ENCODE measurements at regions not wholly inside any gene's neighbourhood (a gene's known extent, or its start where the extent isn't known, plus 50 kb on each side); places are given as distances from the start of the nearest gene placed in this dataset.
"Not testable (repeated sequence)": the region's sequence is repeated elsewhere in the genome, so short reads cannot be mapped to it uniquely, and the experiment has no call there.

DNA sequence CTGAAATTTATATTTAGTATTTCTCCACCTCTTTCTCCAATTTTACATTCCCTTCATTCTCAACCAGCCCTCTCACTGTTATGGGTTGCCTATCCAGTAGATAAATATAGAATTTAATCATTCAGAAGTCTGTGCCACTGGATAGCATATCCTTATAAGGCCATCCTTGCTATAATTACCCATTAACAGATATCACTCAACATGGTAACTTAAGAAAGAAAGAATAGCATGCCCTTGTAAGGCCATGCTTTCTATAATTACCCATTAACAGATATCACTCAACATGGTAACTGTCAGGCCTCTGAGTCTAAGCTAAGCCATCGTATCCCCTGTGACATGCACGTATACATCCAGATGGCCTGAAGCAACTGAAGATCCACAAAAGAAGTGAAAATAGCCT is 1137.4 kb upstream of the FAM98A start:
- no peaks in the 10 kb centered on the region for H3K4me1 Mint-ChIP-seq (ENCODE audit: low read depth)
- no peak overlapping the region for H3K4me3 Mint-ChIP-seq
- H3K27me3 Mint-ChIP-seq (ENCODE audit: low read depth): no peaks in the 10 kb centered on the region
- DNase-seq (no peak), ATAC-seq (no peak)
- H3K36me3 Mint-ChIP-seq (ENCODE audit: insufficient read depth): no peaks in the 10 kb centered on the region
- H3K9me3 Mint-ChIP-seq: no peaks in the 10 kb centered on the region

DNA sequence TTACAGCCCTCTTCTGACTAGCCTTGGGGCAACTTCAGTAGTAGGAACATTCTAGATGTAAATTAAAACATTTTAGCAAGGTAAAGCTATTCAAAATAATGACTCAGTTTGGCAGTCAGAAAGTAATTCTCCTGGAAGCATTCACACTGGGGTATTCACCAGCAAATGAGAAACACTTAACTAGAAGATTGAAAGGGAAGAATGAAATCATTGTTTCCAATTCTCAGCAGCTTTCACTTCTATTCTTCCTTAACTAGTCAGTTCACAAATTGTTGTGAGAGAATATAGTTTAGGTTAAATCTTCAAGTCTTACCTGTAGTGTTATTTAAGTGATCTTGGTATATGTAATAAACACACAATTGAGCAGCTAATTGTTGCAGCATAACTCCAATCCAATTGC is 1135.6 kb upstream of the FAM98A start:
- Mint-ChIP-seq H3K36me3 (ENCODE audit: insufficient read depth) (peaks cover 1% of the 10 kb centered on the region), H3K4me1 (ENCODE audit: low read depth) (no peaks in the 10 kb centered on the region), H3K27me3 (ENCODE audit: low read depth) (no peaks in the 10 kb centered on the region), H3K4me3 (no peak overlapping the region), H3K9me3 (no peaks in the 10 kb centered on the region)
- DNase-seq (no peak), ATAC-seq (no peak)

DNA sequence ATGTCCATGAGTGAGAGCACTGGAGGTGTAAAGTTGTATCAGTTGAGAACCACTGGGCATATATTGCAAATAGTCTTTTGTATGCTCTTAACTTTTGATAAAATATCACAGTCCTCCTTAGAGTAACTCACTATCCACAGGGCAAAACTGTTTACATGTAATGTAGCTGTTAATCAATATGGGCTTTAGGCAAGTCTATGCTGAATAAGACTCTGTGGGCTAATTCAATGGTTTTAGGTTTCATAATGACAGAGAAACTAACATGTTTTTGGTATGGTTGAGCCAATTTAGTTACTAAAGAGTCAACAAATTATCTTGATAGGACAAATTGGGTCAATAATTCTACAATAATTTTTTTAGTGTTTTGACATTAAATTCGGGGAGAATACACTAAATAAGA is 1134.9 kb upstream of the FAM98A start:
- Mint-ChIP-seq H3K4me3 (no peak overlapping the region), H3K27me3 (ENCODE audit: low read depth) (no peaks in the 10 kb centered on the region), H3K36me3 (ENCODE audit: insufficient read depth) (peaks cover 1% of the 10 kb centered on the region), H3K9me3 (no peaks in the 10 kb centered on the region), H3K4me1 (ENCODE audit: low read depth) (no peaks in the 10 kb centered on the region)
- DNase-seq (no peak), ATAC-seq (no peak)

DNA sequence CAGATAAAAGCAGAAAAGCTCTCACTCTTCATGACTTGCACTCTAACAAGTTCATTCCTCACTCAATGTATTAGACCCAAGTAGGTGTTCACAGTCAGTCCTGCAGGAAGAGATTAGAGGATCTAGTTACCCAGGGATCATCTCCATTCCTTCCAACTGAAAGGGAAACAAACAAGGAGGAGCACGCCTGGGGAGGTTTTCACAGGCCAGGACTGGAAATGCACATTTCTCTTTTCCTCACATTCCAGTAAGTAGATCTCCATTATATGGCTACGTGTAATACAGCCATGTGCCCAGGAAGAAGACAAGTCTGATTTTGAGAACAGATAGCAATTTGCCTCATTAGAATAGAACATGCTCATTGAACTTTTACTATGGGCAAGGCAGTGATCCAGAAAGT is 1132.2 kb upstream of the FAM98A start:
- no peaks in the 10 kb centered on the region for H3K9me3 Mint-ChIP-seq
- no peak for DNase-seq
- peaks cover 1% of the 10 kb centered on the region for H3K36me3 Mint-ChIP-seq (ENCODE audit: insufficient read depth)

DNA sequence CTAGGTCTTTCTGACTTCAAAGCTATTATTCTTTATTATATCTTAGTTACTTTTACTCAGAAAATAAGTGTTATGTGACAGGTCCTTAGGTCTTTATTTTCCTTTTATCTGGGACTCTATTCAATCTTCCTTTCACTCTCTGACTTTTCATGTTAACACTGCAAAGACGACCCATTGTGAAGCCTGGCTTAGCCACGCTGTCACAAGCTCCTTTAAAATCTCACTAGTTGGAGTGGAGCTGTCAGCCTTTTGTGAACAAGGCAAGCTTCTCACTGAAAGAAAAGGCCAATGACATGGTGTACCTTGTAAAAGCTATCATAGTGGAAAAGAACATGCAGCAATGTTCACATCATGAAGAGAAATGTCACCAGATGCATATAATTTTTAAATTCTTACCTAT is 1130.7 kb upstream of the FAM98A start:
- ATAC-seq (no peak), DNase-seq (no peak)
- no peaks in the 10 kb centered on the region for H3K4me1 Mint-ChIP-seq (ENCODE audit: low read depth)
- H3K9me3 Mint-ChIP-seq: no peaks in the 10 kb centered on the region
- no peak overlapping the region for H3K4me3 Mint-ChIP-seq
- H3K27me3 Mint-ChIP-seq (ENCODE audit: low read depth): no peaks in the 10 kb centered on the region
- H3K36me3 Mint-ChIP-seq (ENCODE audit: insufficient read depth): peaks cover 1% of the 10 kb centered on the region

More for the DNA sequence above, 1132.2 kb upstream of the FAM98A start:
- ATAC-seq: no peak
- Mint-ChIP-seq H3K27me3 (ENCODE audit: low read depth) (no peaks in the 10 kb centered on the region), H3K4me3 (no peak overlapping the region), H3K4me1 (ENCODE audit: low read depth) (no peaks in the 10 kb centered on the region)

- H3K4me1 Mint-ChIP-seq (ENCODE audit: low read depth): no peaks in the 10 kb centered on the region
- H3K36me3 Mint-ChIP-seq (ENCODE audit: insufficient read depth): no peaks in the 10 kb centered on the region
- H3K9me3 Mint-ChIP-seq: no peaks in the 10 kb centered on the region
- H3K4me3 Mint-ChIP-seq: no peak overlapping the region
- no peaks in the 10 kb centered on the region for H3K27me3 Mint-ChIP-seq (ENCODE audit: low read depth)
- no peak for DNase-seq
- ATAC-seq: no peak
Measured at GRCh38 chr2:34724107-34724506, 1125.0 kb upstream of the FAM98A start.

- Mint-ChIP-seq H3K4me1 (ENCODE audit: low read depth) (no peaks in the 10 kb centered on the region), H3K36me3 (ENCODE audit: insufficient read depth) (no peaks in the 10 kb centered on the region), H3K9me3 (no peaks in the 10 kb centered on the region), H3K4me3 (no peak overlapping the region), H3K27me3 (ENCODE audit: low read depth) (no peaks in the 10 kb centered on the region)
- ATAC-seq: no peak
- no peak for DNase-seq
Measured at GRCh38 chr2:34723683-34724082, 1124.6 kb upstream of the FAM98A start.

- no peaks in the 10 kb centered on the region for H3K36me3 Mint-ChIP-seq (ENCODE audit: insufficient read depth)
- peaks cover 7% of the 10 kb centered on the region for H3K9me3 Mint-ChIP-seq
- DNase-seq: no peak
- no peaks in the 10 kb centered on the region for H3K4me1 Mint-ChIP-seq (ENCODE audit: low read depth)
- no peaks in the 10 kb centered on the region for H3K27me3 Mint-ChIP-seq (ENCODE audit: low read depth)
- H3K4me3 Mint-ChIP-seq: no peak overlapping the region
- ATAC-seq: no peak
Measured at GRCh38 chr2:34719206-34719605, 1120.1 kb upstream of the FAM98A start.

DNA sequence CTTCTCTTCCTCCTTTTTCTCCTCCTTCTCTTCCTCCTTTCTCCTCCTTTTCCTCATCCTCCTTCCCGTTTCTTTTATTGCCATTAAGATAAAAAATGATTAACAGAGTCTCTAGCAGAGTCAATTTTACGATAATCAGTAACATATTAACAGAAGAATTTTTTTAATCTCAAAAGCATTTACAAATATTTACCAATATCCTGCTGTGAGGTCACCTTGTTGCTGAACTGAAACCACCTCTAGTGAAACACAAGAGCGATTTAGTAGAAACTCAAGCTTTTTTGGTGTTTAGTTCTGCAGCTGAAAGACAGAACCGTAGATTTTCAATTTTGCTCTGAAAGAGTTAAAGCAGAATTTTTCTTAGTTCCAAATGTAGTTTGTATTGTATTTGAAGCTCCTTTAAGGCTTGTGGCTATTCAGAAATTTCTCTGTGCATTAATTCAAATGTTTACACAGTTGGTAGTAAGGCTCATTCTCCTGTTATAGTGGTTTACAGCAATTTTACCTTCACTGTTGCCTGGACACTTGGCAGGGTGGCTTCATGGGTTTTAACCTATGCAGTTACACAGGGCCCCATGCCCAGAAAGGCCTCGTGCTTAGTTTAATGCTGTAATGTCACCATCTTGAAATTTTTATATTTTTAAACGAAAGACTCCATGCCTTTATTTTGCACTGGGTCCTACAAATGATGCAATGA is 1106.6 kb upstream of the FAM98A start:
- no peak for DNase-seq
- Mint-ChIP-seq H3K4me1 (ENCODE audit: low read depth) (no peaks in the 10 kb centered on the region), H3K27me3 (ENCODE audit: low read depth) (no peaks in the 10 kb centered on the region), H3K9me3 (peaks cover 3% of the 10 kb centered on the region), H3K4me3 (no peak overlapping the region), H3K36me3 (ENCODE audit: insufficient read depth) (no peaks in the 10 kb centered on the region)
- ATAC-seq: no peak

- ATAC-seq (no peak), DNase-seq (no peak)
- Mint-ChIP-seq H3K36me3 (ENCODE audit: insufficient read depth) (no peaks in the 10 kb centered on the region), H3K4me1 (ENCODE audit: low read depth) (no peaks in the 10 kb centered on the region), H3K27me3 (ENCODE audit: low read depth) (no peaks in the 10 kb centered on the region), H3K9me3 (no peaks in the 10 kb centered on the region), H3K4me3 (no peak overlapping the region)
Measured at GRCh38 chr2:34703292-34703691, 1104.2 kb upstream of the FAM98A start.

- ATAC-seq; H3K9me3 Mint-ChIP-seq; DNase-seq; H3K27me3 Mint-ChIP-seq (ENCODE audit: low read depth); H3K36me3 Mint-ChIP-seq (ENCODE audit: insufficient read depth); H3K4me3 Mint-ChIP-seq; H3K4me1 Mint-ChIP-seq (ENCODE audit: low read depth): not testable (repeated sequence)
Measured at GRCh38 chr2:34702391-34702790, 1103.3 kb upstream of the FAM98A start.

GRCh38 chr2:34677591-34677990 is 1078.5 kb upstream of the FAM98A start:
- not testable (repeated sequence) for H3K4me3 Mint-ChIP-seq; H3K36me3 Mint-ChIP-seq (ENCODE audit: insufficient read depth); H3K27me3 Mint-ChIP-seq (ENCODE audit: low read depth); H3K4me1 Mint-ChIP-seq (ENCODE audit: low read depth); ATAC-seq; DNase-seq; H3K9me3 Mint-ChIP-seq

- ATAC-seq; H3K27me3 Mint-ChIP-seq (ENCODE audit: low read depth); H3K9me3 Mint-ChIP-seq; H3K4me3 Mint-ChIP-seq; H3K4me1 Mint-ChIP-seq (ENCODE audit: low read depth); DNase-seq; H3K36me3 Mint-ChIP-seq (ENCODE audit: insufficient read depth): not testable (repeated sequence)
Measured at GRCh38 chr2:34677119-34677531, 1078.0 kb upstream of the FAM98A start.

DNA sequence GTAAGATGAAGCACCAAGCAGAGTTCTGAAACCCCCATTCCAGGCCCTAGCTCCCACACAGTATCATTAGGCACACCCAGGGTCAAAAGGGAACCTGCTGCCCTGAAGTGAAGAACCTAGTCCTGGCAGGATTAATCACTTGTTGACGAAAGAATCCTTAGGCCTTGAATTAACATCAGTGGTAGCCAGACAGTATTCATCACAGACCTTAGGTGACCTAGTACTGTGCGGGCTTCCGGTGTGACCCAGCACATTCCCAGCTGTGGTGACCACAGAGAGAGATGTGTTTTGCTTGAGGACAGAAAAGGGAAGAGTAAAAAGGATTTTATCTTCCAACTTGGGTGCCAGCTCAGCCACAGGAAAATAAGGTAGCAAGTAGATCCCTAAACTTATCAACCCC is 1071.4 kb upstream of the FAM98A start:
- H3K9me3 Mint-ChIP-seq: no peaks in the 10 kb centered on the region

DNA sequence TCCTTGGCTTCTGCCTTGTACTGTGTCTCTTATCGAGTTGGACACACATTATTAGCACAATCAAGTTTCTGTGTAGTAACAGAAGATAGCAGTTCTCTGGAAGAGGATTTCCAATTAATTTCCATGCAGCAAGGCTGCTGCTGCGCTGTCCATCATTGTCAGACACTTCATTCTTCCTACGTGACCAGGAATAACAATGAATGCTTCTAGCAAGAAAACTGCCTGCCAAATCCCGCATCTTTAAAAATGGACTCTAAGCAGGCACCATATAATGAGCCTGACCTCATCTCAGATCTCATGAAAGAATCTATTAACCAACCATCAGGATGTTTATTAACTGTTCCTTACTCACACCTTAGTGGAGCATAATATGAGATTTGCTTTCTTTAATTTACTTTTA is 1067.7 kb upstream of the FAM98A start:
- DNase-seq (no peak), ATAC-seq (no peak)
- no peaks in the 10 kb centered on the region for H3K4me1 Mint-ChIP-seq (ENCODE audit: low read depth)
- H3K9me3 Mint-ChIP-seq: peaks cover 3% of the 10 kb centered on the region
- no peaks in the 10 kb centered on the region for H3K36me3 Mint-ChIP-seq (ENCODE audit: insufficient read depth)
- no peaks in the 10 kb centered on the region for H3K27me3 Mint-ChIP-seq (ENCODE audit: low read depth)
- H3K4me3 Mint-ChIP-seq: no peak overlapping the region

More for the DNA sequence above, 1071.4 kb upstream of the FAM98A start:
- Mint-ChIP-seq H3K36me3 (ENCODE audit: insufficient read depth) (no peaks in the 10 kb centered on the region), H3K4me3 (no peak overlapping the region), H3K27me3 (ENCODE audit: low read depth) (no peaks in the 10 kb centered on the region), H3K4me1 (ENCODE audit: low read depth) (no peaks in the 10 kb centered on the region)
- no peak for DNase-seq
- no peak for ATAC-seq

DNA sequence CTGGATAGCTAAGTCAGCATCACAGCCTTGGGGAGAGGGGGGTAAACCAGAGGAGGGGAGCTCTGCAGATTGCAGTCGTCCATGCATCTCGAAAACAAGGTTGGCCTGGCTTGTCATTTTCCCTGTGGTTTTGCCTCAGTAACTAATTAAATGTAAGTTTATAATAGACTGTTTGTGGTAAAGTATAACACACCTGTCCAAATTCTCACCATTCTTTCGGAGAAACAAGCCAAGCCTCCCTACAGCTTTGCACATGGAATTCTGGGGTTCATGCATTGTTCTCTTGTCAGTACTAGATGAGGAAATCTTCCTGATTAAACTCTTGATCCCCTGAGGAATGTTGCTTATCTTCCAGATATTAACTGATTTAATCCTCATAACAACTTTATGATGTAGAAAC is 1065.2 kb upstream of the FAM98A start:
- Mint-ChIP-seq H3K36me3 (ENCODE audit: insufficient read depth) (no peaks in the 10 kb centered on the region), H3K4me1 (ENCODE audit: low read depth) (no peaks in the 10 kb centered on the region), H3K4me3 (no peak overlapping the region), H3K9me3 (peaks cover 3% of the 10 kb centered on the region), H3K27me3 (ENCODE audit: low read depth) (no peaks in the 10 kb centered on the region)
- no peak for DNase-seq
- ATAC-seq: no peak
